NCI-H187 (cell line): ENCODE measurements at regions not wholly inside any gene's neighbourhood (a gene's known extent, or its start where the extent isn't known, plus 50 kb on each side); places are given as distances from the start of the nearest gene placed in this dataset.

Source experiments
- DNase-seq, 2 experiments: peaks; one replicate each; lab custom pipeline; 2025; lab: John Stamatoyannopoulos, UW

DNA sequence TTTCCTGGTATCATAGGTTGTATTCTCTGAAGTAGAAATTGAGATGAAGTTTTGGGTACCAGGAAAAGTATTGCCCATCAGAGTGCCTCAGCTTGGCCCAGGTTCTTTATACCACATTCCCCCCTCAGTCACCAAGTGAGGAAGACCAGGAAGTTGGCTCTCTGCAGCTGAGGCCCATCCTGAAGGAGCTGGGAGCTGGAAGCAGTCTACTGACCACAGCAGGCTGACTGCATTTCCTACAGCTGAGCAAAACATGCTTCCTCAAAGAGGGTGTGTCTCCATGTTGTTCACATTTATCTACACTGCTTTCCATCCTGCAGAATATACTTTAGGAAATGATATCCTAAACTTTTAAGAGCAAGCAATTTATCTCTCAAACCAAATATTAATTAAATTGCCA, 654.6 kb downstream of the ELAVL2 start:
- DNase-seq = no peak

- no peak for DNase-seq
Observed at GRCh38 chr9:23172206-23172605, 653.8 kb downstream of the ELAVL2 start.

GRCh38 chr9:23172979-23173637, 652.9 kb downstream of the ELAVL2 start:
- DNase-seq = no peak

DNA sequence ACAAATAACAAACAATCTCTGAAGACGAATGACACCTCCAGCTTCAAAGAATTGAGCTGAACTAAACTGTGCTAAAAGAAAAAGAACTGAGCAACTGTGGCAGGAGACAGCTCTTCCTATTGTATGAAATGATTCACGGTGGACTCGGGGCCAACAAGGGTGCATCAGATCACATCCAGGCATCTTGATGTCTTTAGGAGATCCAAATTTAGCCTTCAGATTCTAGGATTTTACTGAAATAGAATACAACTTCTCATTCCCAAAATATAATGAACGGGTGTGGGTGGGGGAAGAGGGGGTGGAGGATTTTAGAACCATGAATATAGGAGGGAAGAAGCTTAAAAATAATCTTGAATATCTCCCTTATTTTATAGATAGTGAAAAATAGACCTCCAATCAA, 631.8 kb downstream of the ELAVL2 start:
- no peak for DNase-seq

DNA sequence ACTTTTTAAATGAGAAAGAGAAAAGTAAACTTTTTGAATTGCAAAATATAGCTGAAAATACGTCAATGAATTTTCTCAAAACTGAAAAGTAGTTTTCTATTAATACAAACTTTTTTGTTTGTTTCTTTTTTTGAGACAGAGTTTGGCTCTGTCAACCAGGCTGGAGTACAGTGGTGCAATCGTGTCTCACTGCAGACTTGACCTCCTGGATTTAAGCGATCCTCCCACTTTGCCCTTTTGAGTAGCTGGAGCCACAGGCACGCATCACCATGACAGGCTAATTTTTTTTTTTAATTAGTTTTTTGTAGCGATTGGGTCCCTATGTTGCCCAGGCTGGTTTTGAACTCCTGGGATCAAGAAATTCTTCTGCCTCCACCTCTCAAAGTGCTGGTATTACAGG, 610.4 kb downstream of the ELAVL2 start:
- no peak for DNase-seq

DNA sequence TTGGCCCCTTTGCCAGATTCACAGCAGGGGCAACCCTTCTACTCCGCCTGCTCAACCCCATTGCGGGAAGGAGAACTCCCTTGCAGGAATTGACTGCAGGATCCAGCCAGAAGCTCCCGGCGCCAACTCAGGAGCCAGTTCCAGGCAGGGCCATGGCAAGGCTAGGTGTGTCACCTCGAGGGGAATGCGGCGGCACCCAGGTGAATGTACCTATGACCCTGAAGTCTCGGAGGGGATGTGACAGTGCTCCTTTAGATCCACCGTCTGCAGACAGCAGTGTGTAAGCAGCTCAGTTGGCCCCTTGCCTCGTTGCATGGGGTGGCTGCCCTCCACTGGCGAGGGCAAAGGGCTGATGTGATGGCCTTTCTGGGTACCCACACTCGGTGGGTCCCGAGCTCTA, 606.6 kb downstream of the ELAVL2 start:
- no peak for DNase-seq

DNA sequence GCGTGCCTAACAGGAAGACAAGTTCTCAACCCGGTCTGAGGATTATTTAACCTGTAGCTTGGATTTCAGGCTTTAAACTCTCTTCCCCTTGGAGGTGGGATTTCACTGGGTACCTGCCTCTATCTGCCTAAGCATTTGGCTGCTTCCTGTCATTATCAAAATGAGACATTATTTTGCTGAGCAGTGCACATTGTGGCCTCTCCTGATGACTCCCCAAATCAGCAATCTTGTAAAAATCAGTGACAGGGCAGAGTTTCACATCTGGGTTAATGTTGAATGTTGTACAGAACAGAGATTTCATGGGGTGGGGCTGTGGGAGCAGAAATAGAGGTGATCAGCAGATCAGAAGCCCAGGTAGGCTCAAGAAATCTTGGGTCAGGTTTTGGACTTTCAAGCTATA, 605.9 kb downstream of the ELAVL2 start:
- DNase-seq = no peak

DNA sequence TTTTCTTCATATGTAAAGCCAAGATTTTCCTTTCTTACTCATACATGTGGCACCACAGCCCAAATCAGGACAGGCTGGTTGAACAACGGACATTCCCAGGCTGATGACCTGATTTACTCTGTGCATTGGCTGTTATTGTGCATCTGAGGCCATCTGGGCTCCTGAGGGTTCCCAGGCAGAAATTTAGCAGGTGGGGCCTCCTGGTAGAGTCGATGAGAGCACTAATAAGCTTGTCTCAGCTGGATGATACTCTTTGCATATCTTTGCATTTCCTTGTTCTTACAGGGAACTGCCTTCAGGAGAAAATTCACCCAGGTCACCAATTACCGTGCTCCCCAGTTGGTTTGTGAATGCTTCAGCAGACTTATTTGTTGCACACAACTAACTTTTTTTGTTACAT, 605.1 kb downstream of the ELAVL2 start:
- DNase-seq = no peak

- no peak for DNase-seq
Observed at GRCh38 chr9:23229890-23230317, 596.1 kb downstream of the ELAVL2 start.

- DNase-seq = no peak
Observed at GRCh38 chr9:23232831-23233230, 593.2 kb downstream of the ELAVL2 start.

- DNase-seq = no peak
Observed at GRCh38 chr9:23243523-23243922, 582.5 kb downstream of the ELAVL2 start.

DNA sequence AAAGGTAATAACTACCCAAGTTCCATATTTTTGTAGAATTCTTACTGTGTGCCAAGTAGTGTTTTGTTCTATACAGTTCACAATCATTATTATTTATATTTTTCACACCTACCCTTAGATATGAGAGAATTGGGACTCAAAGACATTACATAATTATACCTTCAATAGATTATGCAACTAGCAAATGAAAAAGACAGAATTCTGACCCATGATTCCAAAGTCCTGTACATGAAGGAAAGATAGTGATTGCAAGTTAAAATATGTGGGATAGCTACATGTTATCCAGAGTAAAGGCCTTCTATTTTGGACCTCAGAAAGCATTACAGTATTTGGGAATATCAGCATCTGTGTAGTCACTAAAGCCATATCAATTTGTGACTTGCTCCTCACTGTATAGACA, 581.0 kb downstream of the ELAVL2 start:
- DNase-seq = no peak

DNA sequence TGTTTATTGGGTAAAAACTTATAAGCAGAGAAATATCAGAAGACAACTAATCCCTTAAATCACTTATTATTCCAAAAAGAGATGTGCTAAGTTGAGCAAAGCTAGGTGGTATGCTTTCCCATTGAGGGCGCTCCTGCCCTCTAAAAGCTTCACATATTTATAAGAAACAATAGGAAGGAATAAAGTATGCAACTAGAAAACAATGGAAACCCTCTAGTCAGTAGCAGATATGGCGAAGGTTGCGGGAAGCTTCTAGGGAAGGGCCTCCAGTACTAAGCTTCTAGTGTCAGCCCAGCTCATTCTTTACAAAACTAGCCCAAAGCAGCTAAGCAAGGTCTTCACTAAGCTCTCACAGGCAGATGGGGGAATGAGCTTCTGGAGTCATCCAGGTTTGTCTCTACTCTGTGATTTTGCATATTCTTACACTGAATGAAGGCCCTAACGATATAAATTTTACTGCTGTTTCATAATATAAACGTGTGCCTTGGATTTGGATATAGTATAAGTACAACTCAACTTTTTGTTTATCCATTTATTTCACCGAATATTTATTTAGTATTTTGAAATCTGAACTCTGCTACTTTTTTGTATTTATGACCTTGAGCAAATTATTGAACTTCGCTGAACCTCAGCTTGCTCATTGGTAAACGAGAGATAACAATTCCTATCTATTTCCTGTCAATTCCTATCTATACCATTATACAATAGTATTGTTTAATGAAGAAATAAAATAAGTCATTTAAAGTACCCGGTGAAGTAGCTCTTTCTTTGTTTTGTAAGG, 571.4 kb downstream of the ELAVL2 start:
- no peak for DNase-seq

GRCh38 chr9:23255346-23255745, 570.7 kb downstream of the ELAVL2 start:
- DNase-seq = no peak

GRCh38 chr9:23258569-23258968, 567.5 kb downstream of the ELAVL2 start:
- no peak for DNase-seq

- DNase-seq = no peak
Observed at GRCh38 chr9:23278561-23278960, 547.5 kb downstream of the ELAVL2 start.

DNA sequence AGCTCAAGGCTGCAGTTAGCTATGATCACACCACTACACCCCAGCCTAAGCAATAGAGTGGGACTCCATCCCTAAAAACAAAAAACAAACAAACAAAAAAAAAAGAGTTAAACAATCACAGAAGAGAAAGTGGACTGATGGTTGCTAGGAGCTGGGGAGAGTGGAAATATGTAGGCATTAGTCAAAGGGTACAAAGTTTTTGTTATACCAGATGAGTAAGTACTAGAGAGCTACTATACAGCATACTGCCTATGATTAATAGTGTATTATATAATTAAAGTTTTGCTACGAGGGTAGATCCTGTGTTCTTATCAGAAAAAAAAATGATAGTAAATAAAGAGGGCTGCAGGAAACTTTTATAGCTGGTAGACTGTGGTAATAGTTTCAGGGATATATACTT, 538.6 kb downstream of the ELAVL2 start:
- DNase-seq = no peak

GRCh38 chr9:23288545-23288944, 537.5 kb downstream of the ELAVL2 start:
- DNase-seq = no peak

GRCh38 chr9:23290973-23291372, 535.1 kb downstream of the ELAVL2 start:
- DNase-seq = no peak

DNA sequence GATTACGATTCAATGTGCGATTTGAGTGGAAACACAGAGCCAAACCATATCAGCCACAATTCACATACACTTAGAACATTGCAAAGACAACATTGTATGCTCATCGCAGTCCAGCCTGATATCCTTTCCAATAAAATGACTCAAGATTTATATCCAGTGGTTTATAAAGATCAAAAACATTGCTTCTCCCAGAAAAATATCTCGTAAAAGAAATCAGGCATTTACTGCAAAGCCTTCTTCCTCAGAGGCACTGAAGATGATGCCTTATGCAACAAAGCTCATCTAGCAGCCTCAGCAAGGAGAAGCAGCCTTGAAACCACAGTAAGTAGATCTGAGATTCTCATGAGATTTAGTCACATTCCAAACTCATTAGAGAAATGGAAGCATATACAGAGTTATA, 523.8 kb downstream of the ELAVL2 start:
- no peak for DNase-seq

GRCh38 chr9:23306731-23307130, 519.3 kb downstream of the ELAVL2 start:
- no peak for DNase-seq

DNA sequence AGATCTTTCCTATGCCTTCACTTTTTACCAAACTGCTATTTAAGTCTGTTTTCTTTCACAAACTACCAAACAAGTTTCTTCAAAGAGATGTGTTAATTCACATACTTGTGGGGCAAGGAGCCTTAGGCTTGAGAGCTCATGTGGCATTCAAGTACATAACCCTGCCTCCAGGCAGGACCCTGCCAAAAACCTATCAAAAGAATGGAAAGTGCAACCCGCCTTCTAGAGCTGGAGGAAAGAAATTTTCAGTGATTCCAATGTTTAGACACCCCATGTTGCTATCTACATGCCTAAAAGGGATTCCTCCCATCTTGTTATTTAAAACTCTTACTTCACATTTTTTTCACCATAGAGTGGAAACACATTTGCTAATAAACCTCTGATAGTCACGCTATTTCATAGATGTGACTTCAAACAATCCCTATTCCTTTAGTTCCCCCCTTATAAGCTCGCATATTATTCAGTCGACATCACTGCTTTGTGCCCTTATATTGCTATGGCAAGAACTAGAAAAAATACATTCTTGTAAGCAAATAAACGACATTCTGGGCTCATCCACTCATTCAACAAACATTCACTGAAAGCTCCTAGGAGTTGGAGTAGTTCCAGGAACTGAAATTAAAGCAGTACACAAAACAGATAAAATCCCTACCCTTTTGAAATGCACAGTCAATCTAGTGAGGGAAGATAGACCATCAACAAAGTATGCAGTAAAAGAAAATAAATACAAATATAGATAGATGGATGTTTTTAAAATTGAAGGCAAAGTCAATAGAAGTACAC, 518.1 kb downstream of the ELAVL2 start:
- DNase-seq = no peak

GRCh38 chr9:23309800-23310199, 516.2 kb downstream of the ELAVL2 start:
- DNase-seq = no peak
